ENCODE measurements at regions not wholly inside any gene's neighbourhood (a gene's known extent, or its start where the extent isn't known, plus 50 kb on each side); places are given as distances from the start of the nearest gene placed in this dataset.

DNA sequence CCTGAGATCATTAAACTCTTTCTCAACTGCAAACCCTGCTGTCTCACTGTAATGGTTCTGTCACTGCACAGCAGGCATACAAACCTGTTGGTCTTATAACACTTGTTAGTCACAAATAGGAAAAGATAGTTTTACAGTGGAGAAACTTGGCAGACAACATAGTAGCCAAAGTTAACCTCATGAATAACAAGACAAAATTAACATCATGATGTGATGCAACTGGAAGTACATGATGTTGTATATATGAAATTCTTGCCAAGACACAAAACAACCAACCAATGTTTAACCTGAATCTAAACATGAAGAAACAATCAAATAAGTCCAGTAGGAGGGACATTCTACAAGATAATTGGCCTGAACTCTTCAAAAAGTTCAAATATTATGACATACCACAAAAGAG, 189.3 kb downstream of the RNF152 start:
- TF ChIP-seq CTCF (IDR thresholded peaks at IDR 0.05; ENCODE audit: insufficient read depth, low read depth, low read length): no peak
- no peak overlapping the region for H3K4me3 ChIP-seq (ENCODE audit: low read depth, low read length)
- DNase-seq (ENCODE audit: low read depth): peak; percentile 59

DNA sequence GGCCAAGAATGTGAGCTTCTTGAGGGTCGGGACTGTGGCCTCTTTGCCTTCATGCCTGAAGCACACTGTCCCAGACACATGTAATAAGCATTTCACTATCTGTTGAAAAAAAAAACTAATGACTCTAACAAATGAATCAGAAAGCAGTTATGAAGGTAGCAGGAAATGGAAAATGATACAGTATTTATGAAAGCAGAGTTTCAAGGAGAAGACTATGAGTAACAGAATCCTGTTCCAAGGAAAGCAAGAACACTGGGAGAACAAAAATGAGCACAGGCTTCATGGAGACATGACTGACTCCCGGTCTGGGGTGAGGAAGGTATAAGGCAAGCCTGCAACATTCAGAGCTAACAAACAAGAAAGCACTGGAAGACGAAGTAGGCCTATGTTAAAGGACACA, 190.8 kb downstream of the RNF152 start:
- peak; percentile 16 for DNase-seq (ENCODE audit: low read depth)
- TF ChIP-seq CTCF (IDR thresholded peaks at IDR 0.05; ENCODE audit: insufficient read depth, low read depth, low read length): no peak
- H3K4me3 ChIP-seq (ENCODE audit: low read depth, low read length): no peak overlapping the region

- H3K4me3 ChIP-seq (ENCODE audit: low read depth, low read length): no peak overlapping the region
- TF ChIP-seq CTCF (IDR thresholded peaks at IDR 0.05; ENCODE audit: insufficient read depth, low read depth, low read length): no peak
- no peak for DNase-seq (ENCODE audit: low read depth)
Measured at GRCh38 chr18:61699397-61700110, 193.3 kb downstream of the RNF152 start.

DNA sequence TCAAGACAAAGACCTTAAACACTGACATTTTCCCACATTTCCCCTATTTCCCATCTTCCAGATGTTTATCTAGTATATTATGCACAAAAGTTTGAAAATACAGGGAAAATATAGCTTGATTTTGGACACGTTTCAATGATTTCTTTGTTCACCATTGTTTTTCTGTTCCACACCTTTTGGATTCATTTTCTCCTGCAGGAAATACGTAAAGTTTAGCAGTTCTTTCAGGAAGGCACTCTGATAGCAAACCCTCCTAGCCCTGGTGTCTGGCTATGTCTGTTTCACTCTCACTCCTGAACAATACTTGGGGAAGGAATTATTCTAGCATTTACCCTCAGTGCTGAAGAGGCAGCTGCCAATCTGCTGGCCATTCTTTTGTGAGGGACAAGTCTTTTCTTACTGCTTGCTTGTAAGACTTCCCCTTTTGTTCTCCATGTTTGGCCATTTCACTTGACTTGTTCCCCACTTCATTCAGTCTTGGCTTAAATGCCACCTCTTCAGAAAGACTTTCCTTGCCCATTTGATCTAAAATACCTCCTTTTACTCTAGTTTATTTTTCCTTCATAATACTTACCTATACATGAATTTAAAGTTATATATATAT, 195.4 kb downstream of the RNF152 start:
- no peak for TF ChIP-seq CTCF (IDR thresholded peaks at IDR 0.05; ENCODE audit: insufficient read depth, low read depth, low read length)
- no peak for DNase-seq (ENCODE audit: low read depth)
- no peak overlapping the region for H3K4me3 ChIP-seq (ENCODE audit: low read depth, low read length)

- TF ChIP-seq CTCF (IDR thresholded peaks at IDR 0.05; ENCODE audit: insufficient read depth, low read depth, low read length): no peak
- no peak for DNase-seq (ENCODE audit: low read depth)
- H3K4me3 ChIP-seq (ENCODE audit: low read depth, low read length): no peak overlapping the region
Measured at GRCh38 chr18:61694236-61694635, 198.6 kb downstream of the RNF152 start.

DNA sequence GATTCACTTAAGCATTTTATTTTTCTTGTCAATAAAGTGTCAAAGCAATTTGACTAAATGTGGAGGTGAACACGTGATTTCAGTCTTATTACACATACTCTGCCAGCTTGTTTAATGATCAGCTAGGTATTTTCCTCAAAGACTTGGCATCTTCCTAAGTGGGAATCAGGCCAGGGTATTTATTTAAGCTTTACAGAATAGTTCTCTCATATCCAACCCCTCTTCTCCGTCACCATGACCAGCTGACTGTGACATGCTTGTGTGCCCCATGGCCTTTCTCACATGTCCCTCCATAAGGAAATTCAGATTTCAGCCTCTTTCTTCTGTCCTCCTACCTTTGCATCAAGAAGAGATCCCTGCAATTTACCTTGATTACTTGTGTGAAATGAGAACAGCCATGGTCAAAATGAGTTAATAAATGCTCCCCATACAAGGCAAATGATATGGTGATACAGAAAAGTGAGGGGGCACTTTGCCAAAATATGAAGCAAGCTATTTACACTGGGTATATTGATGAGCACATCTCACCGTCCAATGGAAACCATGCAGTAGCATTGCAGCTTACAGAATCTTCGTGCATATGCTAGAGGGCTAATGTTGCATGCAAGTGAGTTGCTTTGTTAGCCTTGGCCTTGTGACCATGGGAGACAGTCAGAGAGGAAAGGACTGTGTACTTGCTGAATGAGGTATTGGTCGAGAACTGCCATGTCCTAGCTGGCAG, 202.2 kb downstream of the RNF152 start:
- TF ChIP-seq CTCF (IDR thresholded peaks at IDR 0.05; ENCODE audit: insufficient read depth, low read depth, low read length): no peak
- no peak for DNase-seq (ENCODE audit: low read depth)
- H3K4me3 ChIP-seq (ENCODE audit: low read depth, low read length): no peak overlapping the region
